PC-3 (cell line): ENCODE measurements at regions not wholly inside any gene's neighbourhood (a gene's known extent, or its start where the extent isn't known, plus 50 kb on each side); places are given as distances from the start of the nearest gene placed in this dataset.

ENCODE experiments used
- ATAC-seq: fragments of 200-7000 bp; cut with Tn5 transposase; 2 replicates; pipeline ENCODE4 v1.9.1; 2020; ENCODE audit warnings: mild to moderate bottlenecking, moderate library complexity
- BruUV-seq: library from RNA; stranded (reverse); fragments of 400-500 nt; replicated peaks from 2 replicates; lab custom pipeline; 2021; lab: Mats Ljungman, UMichigan
- CTCF ChIA-PET: fragments of 300-600 bp; sonication (Branson Sonifier 250); formaldehyde crosslinking; loops from one replicate; lab custom pipeline; 2022; ENCODE audit warnings: antibody characterized with exemption; lab: Charles Lee
- POLR2A ChIA-PET: fragments of 300-600 bp; sonication (Branson Sonifier 250); formaldehyde crosslinking; loops from one replicate; lab custom pipeline; 2022; ENCODE audit warnings: antibody characterized with exemption; ENCODE audit not compliant: unreplicated experiment; lab: Charles Lee
- DNase-seq: peaks from one replicate; pipeline ENCODE4 v3.0.0-alpha.2; 2015
- H2AFZ ChIP-seq: fragments of 300-600 bp; sonication (generic); 2 replicates; pipeline ENCODE4 v1.6.0; 2016; ENCODE audit warnings: antibody characterized with exemption, low read length
- H3F3A ChIP-seq: fragments of 300-600 bp; sonication (generic); one replicate; pipeline ENCODE4 v1.6.0; 2017; ENCODE audit warnings: antibody characterized with exemption, low read length, control low read depth, mild to moderate bottlenecking; ENCODE audit not compliant: unreplicated experiment
- H3K27ac ChIP-seq: fragments of 300-600 bp; sonication (generic); 2 replicates; pipeline ENCODE4 v1.5.1; 2016; ENCODE audit warnings: mild to moderate bottlenecking, low read length
- H3K27me3 ChIP-seq: fragments of 300-600 bp; sonication (generic); 2 replicates; pipeline ENCODE4 v1.6.1; 2016; ENCODE audit warnings: low read length, mixed read lengths
- H3K36me3 ChIP-seq: fragments of 300-600 bp; sonication (generic); 2 replicates; pipeline ENCODE4 v1.6.1; 2016; ENCODE audit warnings: low read depth, mixed run types, low read length, mixed read lengths
- H3K4me1 ChIP-seq: fragments of 300-600 bp; sonication (generic); 2 replicates; pipeline ENCODE4 v1.5.1; 2016; ENCODE audit warnings: low read length; ENCODE audit not compliant: insufficient read depth
- H3K4me2 ChIP-seq: fragments of 300-600 bp; sonication (generic); 2 replicates; pipeline ENCODE4 v1.6.0; 2016; ENCODE audit warnings: low read length
- H3K4me3 ChIP-seq: fragments of 300-600 bp; sonication (generic); 2 replicates; pipeline ENCODE4 v1.5.1; 2016; ENCODE audit warnings: mild to moderate bottlenecking, low read length, mixed read lengths
- H3K79me2 ChIP-seq: fragments of 300-600 bp; sonication (generic); 2 replicates; pipeline ENCODE4 v1.6.1; 2017; ENCODE audit warnings: low read length, mixed read lengths
- H3K9ac ChIP-seq: fragments of 300-600 bp; sonication (generic); 2 replicates; pipeline ENCODE4 v1.6.0; 2016; ENCODE audit warnings: mild to moderate bottlenecking, low read length
- H3K9me2 ChIP-seq: fragments of 300-600 bp; sonication (generic); replicated peaks from 2 replicates; pipeline ENCODE4 v1.6.1; 2016; ENCODE audit warnings: mixed run types, low read length, mixed read lengths
- H3K9me3 ChIP-seq: fragments of 300-600 bp; sonication (generic); 2 replicates; pipeline ENCODE4 v1.6.1; 2016; ENCODE audit warnings: low read length, mixed read lengths
- H4K20me1 ChIP-seq: fragments of 300-600 bp; sonication (generic); 2 replicates; pipeline ENCODE4 v1.6.1; 2016; ENCODE audit warnings: low read length, mixed read lengths
- EZH2 ChIP-seq: fragments of 300-600 bp; sonication (generic); IDR thresholded peaks from one replicate; pipeline ENCODE4 v1.6.1; 2017; ENCODE audit warnings: antibody characterized with exemption, mild to moderate bottlenecking, low read length; ENCODE audit not compliant: unreplicated experiment
- EZH2phosphoT487 ChIP-seq: fragments of 300-600 bp; sonication (generic); IDR thresholded peaks from 2 replicates; pipeline ENCODE4 v1.6.1; 2018; ENCODE audit warnings: mild to moderate bottlenecking, antibody characterized with exemption, low read length, borderline replicate concordance
- intact Hi-C: fragments of 100-400 bp; cut with micrococcal nuclease; formaldehyde crosslinking; loops from 2 replicates; pipeline ENCODE4 v1.9.0; 2023
- TF ChIP-seq, protein P1 (sequence below): fragments of 300-600 bp; sonication (generic); conservative IDR thresholded peaks from 2 replicates; pipeline ENCODE4 v1.5.1; 2017; ENCODE audit warnings: antibody characterized with exemption, low read depth, mild to moderate bottlenecking, low read length

DNA sequence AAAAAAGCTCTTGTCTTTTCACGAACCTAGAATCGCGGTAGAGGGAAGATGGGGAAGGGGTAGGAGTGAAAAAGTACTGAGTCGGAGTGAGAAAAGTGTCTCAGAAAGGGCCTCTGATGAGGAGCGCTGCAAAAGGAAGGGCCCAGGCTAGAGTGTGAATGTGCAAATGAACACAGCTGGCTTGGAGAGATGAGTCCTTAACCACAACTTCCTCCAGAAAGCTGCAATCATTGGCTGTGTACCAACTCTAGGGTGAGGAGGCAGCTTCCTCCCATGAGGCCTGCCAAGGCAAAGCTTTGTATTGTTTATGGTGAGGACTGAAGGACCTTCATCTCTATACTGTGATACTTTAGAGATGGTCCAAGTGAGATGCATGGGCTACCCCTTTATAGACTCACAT, 566.9 kb upstream of the ANO5 start:
- H3K9me3 ChIP-seq = peaks cover 4% of the 10 kb centered on the region; the same call in 1 of the 2 replicates
- H2AFZ ChIP-seq = no peak overlapping the region
- no peaks in the 10 kb centered on the region for H3K27me3 ChIP-seq
- H3K4me2 ChIP-seq = no peak overlapping the region
- no peak overlapping the region for H3K4me3 ChIP-seq
- ChIA-PET POLR2A (no interaction called here), CTCF (no interaction called here)
- DNase-seq = no peak
- TF ChIP-seq EZH2phosphoT487 (no peak), EZH2 (no peak)
- TF ChIP-seq, protein P1, sequence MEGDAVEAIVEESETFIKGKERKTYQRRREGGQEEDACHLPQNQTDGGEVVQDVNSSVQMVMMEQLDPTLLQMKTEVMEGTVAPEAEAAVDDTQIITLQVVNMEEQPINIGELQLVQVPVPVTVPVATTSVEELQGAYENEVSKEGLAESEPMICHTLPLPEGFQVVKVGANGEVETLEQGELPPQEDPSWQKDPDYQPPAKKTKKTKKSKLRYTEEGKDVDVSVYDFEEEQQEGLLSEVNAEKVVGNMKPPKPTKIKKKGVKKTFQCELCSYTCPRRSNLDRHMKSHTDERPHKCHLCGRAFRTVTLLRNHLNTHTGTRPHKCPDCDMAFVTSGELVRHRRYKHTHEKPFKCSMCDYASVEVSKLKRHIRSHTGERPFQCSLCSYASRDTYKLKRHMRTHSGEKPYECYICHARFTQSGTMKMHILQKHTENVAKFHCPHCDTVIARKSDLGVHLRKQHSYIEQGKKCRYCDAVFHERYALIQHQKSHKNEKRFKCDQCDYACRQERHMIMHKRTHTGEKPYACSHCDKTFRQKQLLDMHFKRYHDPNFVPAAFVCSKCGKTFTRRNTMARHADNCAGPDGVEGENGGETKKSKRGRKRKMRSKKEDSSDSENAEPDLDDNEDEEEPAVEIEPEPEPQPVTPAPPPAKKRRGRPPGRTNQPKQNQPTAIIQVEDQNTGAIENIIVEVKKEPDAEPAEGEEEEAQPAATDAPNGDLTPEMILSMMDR = no peak
- H4K20me1 ChIP-seq = no peaks in the 10 kb centered on the region
- H3F3A ChIP-seq = no peaks in the 10 kb centered on the region
- BruUV-seq = no TSS peak
- H3K79me2 ChIP-seq = no peaks in the 10 kb centered on the region
- intact Hi-C loops = no loop called here
- H3K36me3 ChIP-seq = no peaks in the 10 kb centered on the region
- no peak overlapping the region for H3K9ac ChIP-seq
- no peaks in the 10 kb centered on the region for H3K4me1 ChIP-seq
- H3K9me2 ChIP-seq = no peaks in the 10 kb centered on the region
- no peak for ATAC-seq
- no peak overlapping the region for H3K27ac ChIP-seq

DNA sequence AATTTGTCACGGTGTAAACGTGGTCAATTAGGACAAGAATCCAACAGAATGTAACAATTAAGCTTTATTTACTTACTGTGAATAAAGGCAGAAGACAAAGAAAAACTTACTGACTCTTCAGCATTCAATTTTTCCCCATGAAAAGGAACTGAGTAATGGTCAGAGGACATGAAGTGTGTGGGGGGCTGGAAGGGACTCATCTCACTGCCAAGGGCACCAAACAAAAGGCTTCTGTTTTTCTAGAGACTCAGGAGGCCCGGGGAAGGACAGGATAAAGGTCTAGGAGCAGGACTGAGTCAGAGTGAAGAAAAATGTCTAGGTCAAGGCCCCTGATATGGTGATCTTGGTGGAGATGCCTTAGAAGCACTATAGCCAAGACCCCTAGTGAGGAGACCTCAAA, 564.2 kb upstream of the ANO5 start:
- Histone ChIP-seq H2AFZ (no peak overlapping the region), H3K9ac (no peak overlapping the region), H3F3A (no peaks in the 10 kb centered on the region), H3K9me3 (peaks cover 10% of the 10 kb centered on the region; the same call in 1 of the 2 replicates), H3K9me2 (no peaks in the 10 kb centered on the region), H3K36me3 (no peaks in the 10 kb centered on the region), H3K4me1 (no peaks in the 10 kb centered on the region), H3K79me2 (no peaks in the 10 kb centered on the region), H3K27ac (no peak overlapping the region), H3K4me2 (no peak overlapping the region), H4K20me1 (no peaks in the 10 kb centered on the region), H3K27me3 (no peaks in the 10 kb centered on the region), H3K4me3 (no peak overlapping the region)
- CTCF ChIA-PET = no interaction called here
- no peak for TF ChIP-seq EZH2
- no peak for TF ChIP-seq EZH2phosphoT487
- TF ChIP-seq, protein P1 = no peak
- no TSS peak for BruUV-seq
- ATAC-seq (no peak), DNase-seq (no peak)
- POLR2A ChIA-PET = no interaction called here
- intact Hi-C loops = no loop called here

DNA sequence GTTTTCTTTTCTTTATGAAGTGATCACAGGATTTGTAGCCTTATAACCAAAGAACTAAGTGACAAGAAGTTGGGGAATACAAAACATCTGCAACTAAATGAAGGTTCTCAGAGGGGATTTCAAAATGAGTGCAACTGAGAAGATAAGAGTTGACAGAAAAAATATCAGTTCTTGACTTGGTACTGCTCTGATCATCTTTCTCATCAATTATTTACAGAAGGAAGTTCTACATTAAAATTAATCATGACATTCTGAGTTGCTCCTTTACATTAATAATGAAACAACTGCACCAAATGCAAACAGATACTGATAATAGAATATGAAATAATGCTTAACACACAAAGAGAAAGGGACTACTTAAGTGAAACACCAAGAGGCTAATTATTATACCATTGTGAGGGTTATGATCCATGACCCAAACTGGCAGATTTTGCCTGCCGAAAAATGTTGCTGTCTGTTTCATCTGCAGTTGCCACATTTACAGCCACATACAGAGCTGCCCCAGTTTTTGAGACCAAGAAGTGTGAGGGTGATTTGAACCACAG, 561.9 kb upstream of the ANO5 start:
- no TSS peak for BruUV-seq
- H2AFZ ChIP-seq = no peak overlapping the region
- intact Hi-C loops = no loop called here

More for the DNA sequence above, 561.9 kb upstream of the ANO5 start:
- no peak for ATAC-seq
- Histone ChIP-seq H3F3A (no peaks in the 10 kb centered on the region), H3K9me3 (peaks cover 10% of the 10 kb centered on the region; the same call in 1 of the 2 replicates), H3K9ac (no peak overlapping the region), H3K27me3 (no peaks in the 10 kb centered on the region), H3K36me3 (no peaks in the 10 kb centered on the region), H3K27ac (no peak overlapping the region), H3K4me1 (no peaks in the 10 kb centered on the region), H3K79me2 (no peaks in the 10 kb centered on the region), H3K4me3 (no peak overlapping the region), H3K9me2 (no peaks in the 10 kb centered on the region), H4K20me1 (no peaks in the 10 kb centered on the region), H3K4me2 (no peak overlapping the region)
- ChIA-PET POLR2A (no interaction called here), CTCF (no interaction called here)
- no peak for DNase-seq
- TF ChIP-seq EZH2 (no peak), EZH2phosphoT487 (no peak)
- TF ChIP-seq, protein P1 = no peak
